ENCODE measurements at regions not wholly inside any gene's neighbourhood (a gene's known extent, or its start where the extent isn't known, plus 50 kb on each side); places are given as distances from the start of the nearest gene placed in this dataset.

- no peak for DNase-seq (ENCODE audit: low read depth)
- no peak overlapping the region for H3K4me3 ChIP-seq (ENCODE audit: low read length)
- TF ChIP-seq CTCF (conservative IDR thresholded peaks at IDR 0.05; ENCODE audit: low read length): no peak
These were observed 50.9 kb upstream of the BCOR start for GRCh38 chrX:40148385-40149285.

GRCh38 chrX:40147971-40148370 is 50.2 kb upstream of the BCOR start:
- no peak for TF ChIP-seq CTCF (conservative IDR thresholded peaks at IDR 0.05; ENCODE audit: low read length)
- DNase-seq (ENCODE audit: low read depth): no peak
- no peak overlapping the region for H3K4me3 ChIP-seq (ENCODE audit: low read length)

All from AG10803 (cell line).